K562 (cell line): ENCODE measurements at regions not wholly inside any gene's neighbourhood (a gene's known extent, or its start where the extent isn't known, plus 50 kb on each side); places are given as distances from the start of the nearest gene placed in this dataset.

ENCODE experiments used
- ATAC-seq: fragments of 200-7000 bp; cut with Tn5 transposase; 3 replicates; pipeline ENCODE4 v1.9.1; 2020; ENCODE audit warnings: moderate library complexity
- BruUV-seq: library from RNA; stranded (reverse); fragments of 400-500 nt; replicated peaks from 2 replicates; lab custom pipeline; 2021; lab: Mats Ljungman, UMichigan
- CTCF ChIA-PET: fragments of 300-600 bp; formaldehyde crosslinking; extraction: SDS; loops from one replicate; lab custom pipeline; 2021; ENCODE audit warnings: low intra/inter-chr PET ratio; lab: Yijun Ruan, JAX
- POLR2A ChIA-PET: fragments of 300-600, 350-650 bp; sonication (Branson Sonifier 250); formaldehyde crosslinking; extraction: SDS; loops from one replicate; lab custom pipeline; 2021; ENCODE audit warnings: antibody characterized with exemption, inconsistent platforms; lab: Yijun Ruan, JAX
- DNase-seq, 4 experiments: peaks; one replicate each; pipeline versions ENCODE4 v3.0.0 to v3.0.0-alpha.2; 2011 to 2018; ENCODE audit warnings: low spot score in 3 of 4, mixed read lengths in 3 of 4; ENCODE audit errors: extremely low read depth in 1 of 4
- FAIRE-seq: peaks from 2 replicates; lab custom pipeline; 2011; peaks lifted over from hg19 to GRCh38; lab: Jason Lieb, UNC
- H2AFZ ChIP-seq: 2 replicates; pipeline ENCODE4 v1.6.0; 2011; ENCODE audit warnings: low read depth, low read length, control low read depth, inconsistent platforms
- H3K27ac ChIP-seq: fragments of 200-600 bp; 3 replicates; pipeline ENCODE4 v1.8.0; 2011; ENCODE audit warnings: low read depth, mild to moderate bottlenecking, control low read depth, inconsistent platforms, low read length, moderate library complexity, mixed read lengths; ENCODE audit errors: extremely low read depth
- H3K27me3 ChIP-seq, 2 experiments: fragments of 300-600 bp in 1 of 2; 2 replicates in 1 of 2; 3 replicates in 1 of 2; pipeline versions ENCODE4 v1.6.0 to v1.8.0; 2011; ENCODE audit warnings: inconsistent platforms in 2 of 2, low read length in 2 of 2, mild to moderate bottlenecking in 1 of 2, mixed read lengths in 1 of 2, moderate library complexity in 1 of 2; ENCODE audit not compliant: control insufficient read depth in 2 of 2, insufficient read depth in 2 of 2
- H3K36me3 ChIP-seq: fragments of 300-600 bp; 3 replicates; pipeline ENCODE4 v1.8.0; 2011; ENCODE audit warnings: mild to moderate bottlenecking, low read length, inconsistent platforms; ENCODE audit not compliant: control insufficient read depth, insufficient read depth
- H3K4me1 ChIP-seq, 2 experiments: fragments of 200-600 bp in 1 of 2; replicated peaks in 1 of 2; 2 replicates in 1 of 2; 3 replicates in 1 of 2; pipeline versions ENCODE4 v1.5.1 to v1.8.0; 2011; ENCODE audit warnings: inconsistent platforms in 2 of 2, low read length in 2 of 2, mild to moderate bottlenecking in 1 of 2, mixed read lengths in 1 of 2, moderate library complexity in 1 of 2; ENCODE audit not compliant: control insufficient read depth in 2 of 2, insufficient read depth in 2 of 2
- H3K4me2 ChIP-seq: 2 replicates; pipeline ENCODE4 v1.6.1; 2011; ENCODE audit warnings: low read length, control low read depth, inconsistent platforms, mixed read lengths; ENCODE audit not compliant: insufficient read depth
- H3K4me3 ChIP-seq: fragments of 200-600 bp; sonication (generic), shearing (Covaris generic); 2 replicates; pipeline ENCODE4 v1.5.1; 2016; ENCODE audit warnings: control low read depth, inconsistent platforms
- H3K79me2 ChIP-seq: fragments of 200-600 bp; 3 replicates; pipeline ENCODE4 v1.8.0; 2011; ENCODE audit warnings: low read length, inconsistent platforms; ENCODE audit not compliant: control insufficient read depth, insufficient read depth
- H3K9ac ChIP-seq, 2 experiments: 2 replicates each; pipeline versions ENCODE4 v1.6.0 to v1.6.1; 2011; ENCODE audit warnings: low read depth in 2 of 2, low read length in 2 of 2, control low read depth in 1 of 2, inconsistent platforms in 1 of 2, mild to moderate bottlenecking in 1 of 2, mixed read lengths in 1 of 2; ENCODE audit not compliant: insufficient read depth in 1 of 2
- H3K9me1 ChIP-seq: one replicate; pipeline ENCODE4 v1.6.0; 2011; ENCODE audit warnings: inconsistent platforms, mild to moderate bottlenecking, low read length, moderate library complexity; ENCODE audit not compliant: control insufficient read depth, insufficient read depth
- H3K9me3 ChIP-seq: replicated peaks from 2 replicates; pipeline ENCODE4 v1.5.1; 2011; ENCODE audit warnings: low read depth, low read length, inconsistent platforms; ENCODE audit not compliant: control insufficient read depth, insufficient read depth
- H4K20me1 ChIP-seq: replicated peaks from 2 replicates; pipeline ENCODE4 v1.6.1; 2011; ENCODE audit warnings: low read length, inconsistent platforms, mixed read lengths; ENCODE audit not compliant: control insufficient read depth, insufficient read depth
- BCL6 ChIP-seq: fragments of 250-450 bp; sonication (Bioruptor Pico); IDR thresholded peaks from 2 replicates; pipeline ENCODE4 v1.4.0; 2020
- GTF2F1 ChIP-seq: IDR thresholded peaks from 2 replicates; pipeline ENCODE4 v1.6.1; 2011; ENCODE audit warnings: low read depth, low read length, improper control_type of control experiment
- HDAC1 ChIP-seq, 2 experiments: fragments of 450-650 bp; IDR thresholded peaks; 2 replicates each; pipeline ENCODE4 v1.6.1; 2016 to 2017; ENCODE audit warnings: inconsistent platforms in 1 of 2, mild to moderate bottlenecking in 1 of 2, moderate library complexity in 1 of 2
- KLF1 ChIP-seq: fragments of 450-650 bp; IDR thresholded peaks from 2 replicates; pipeline ENCODE4 v1.6.1; 2016; ENCODE audit warnings: missing genetic modification characterization, missing compliant biosample characterization
- L3MBTL2 ChIP-seq: fragments of 450-650 bp; IDR thresholded peaks from 2 replicates; pipeline ENCODE4 v1.6.1; 2016; ENCODE audit warnings: mild to moderate bottlenecking, moderate library complexity
- MECOM ChIP-seq: fragments of 250-450 bp; sonication (Bioruptor Pico); IDR thresholded peaks from 2 replicates; pipeline ENCODE4 v1.8.0; 2022; ENCODE audit warnings: inconsistent platforms
- NBN ChIP-seq: fragments of 450-650 bp; IDR thresholded peaks from 2 replicates; pipeline ENCODE4 v1.6.1; 2016; ENCODE audit warnings: low read depth, mild to moderate bottlenecking
- NR2C1 ChIP-seq, 2 experiments: fragments of 450-650 bp; IDR thresholded peaks; 2 replicates each; pipeline ENCODE4 v1.6.1; 2017; ENCODE audit warnings: mild to moderate bottlenecking in 2 of 2, antibody characterized with exemption in 1 of 2, inconsistent platforms in 1 of 2, missing compliant biosample characterization in 1 of 2, missing genetic modification characterization in 1 of 2
- PBX2 ChIP-seq, 2 experiments: IDR thresholded peaks in 1 of 2; conservative IDR thresholded peaks in 1 of 2; 2 replicates each; pipeline ENCODE4 v1.6.1; 2016; ENCODE audit warnings: low read depth in 2 of 2, mild to moderate bottlenecking in 1 of 2, missing compliant biosample characterization in 1 of 2, missing genetic modification characterization in 1 of 2, moderate library complexity in 1 of 2
- PHTF2 ChIP-seq: fragments of 250-450 bp; sonication (Bioruptor Pico); IDR thresholded peaks from 2 replicates; pipeline ENCODE4 v1.5.0; 2021; ENCODE audit warnings: mild to moderate bottlenecking
- PKNOX1 ChIP-seq: fragments of 450-650 bp; IDR thresholded peaks from 2 replicates; pipeline ENCODE4 v1.6.1; 2016
- POLR3A ChIP-seq: IDR thresholded peaks from 2 replicates; pipeline ENCODE4 v1.6.1; 2011; ENCODE audit warnings: borderline replicate concordance, mild to moderate bottlenecking, moderate library complexity; ENCODE audit not compliant: insufficient read length, insufficient read depth; ENCODE audit errors: extremely low read depth
- RAD21 ChIP-seq, 2 experiments: fragments of 250-450 bp in 1 of 2; fragments of 450-650 bp in 1 of 2; sonication (Bioruptor Pico) in 1 of 2; formaldehyde crosslinking in 1 of 2; IDR thresholded peaks in 1 of 2; conservative IDR thresholded peaks in 1 of 2; 2 replicates each; pipeline versions ENCODE4 v1.4.0 to v1.8.0; 2020 to 2022; ENCODE audit warnings: mild to moderate bottlenecking in 2 of 2, moderate library complexity in 1 of 2
- TGIF2 ChIP-seq: sonication (generic); formaldehyde crosslinking; IDR thresholded peaks from 2 replicates; pipeline ENCODE4 v1.8.1; 2022; ENCODE audit warnings: mild to moderate bottlenecking, missing genetic modification reagents, moderate library complexity
- ZMIZ1 ChIP-seq, 2 experiments: fragments of 150-350 bp in 1 of 2; IDR thresholded peaks; 2 replicates each; pipeline ENCODE4 v1.6.1; 2012 to 2016; ENCODE audit warnings: low read depth in 2 of 2, low read length in 2 of 2, mild to moderate bottlenecking in 1 of 2, moderate library complexity in 1 of 2
- ZNF197 ChIP-seq: fragments of 200-800 bp; sonication (Bioruptor generic); IDR thresholded peaks from 2 replicates; pipeline ENCODE4 v1.6.1; 2016; ENCODE audit warnings: low read depth, missing genetic modification characterization, missing compliant biosample characterization
- WGBS: fragments of 100-300 bp; shearing (Covaris generic); methylation state at CpG from one replicate; pipeline ENCODE4 v1.1.6; 2016; ENCODE audit warnings: low coverage, mixed read lengths; ENCODE audit not compliant: insufficient coverage; ENCODE audit errors: missing lambda C conversion rate; 5-methylcytosine and 5-hydroxymethylcytosine counted together
- in situ Hi-C: fragments of 300-500 bp; cut with MboI; formaldehyde crosslinking; loops from 4 replicates; pipeline ENCODE4 v1.15.0; 2018; ENCODE audit warnings: inconsistent platforms, mixed read lengths
- intact Hi-C: fragments of 100-400 bp; cut with micrococcal nuclease; formaldehyde crosslinking; loops from 2 replicates; pipeline ENCODE4 v1.14.2; 2022

- no peak overlapping the region for H3K4me2 ChIP-seq
- no peaks in the 10 kb centered on the region for H3K9me3 ChIP-seq
- H4K20me1 ChIP-seq, result no peaks in the 10 kb centered on the region
- WGBS, result 25% methylated on average over 1 of the region's 2 CpGs
- ChIA-PET POLR2A (interaction anchor here (0.6 to 0.8 kb wide), 2 partner anchors 84 to 177 kb away, joined by 3 to 4 read pairs; partner anchors contain the start of gene RAB9A), CTCF (no interaction called here)
- no peaks in the 10 kb centered on the region for H3K36me3 ChIP-seq
- no peaks in the 10 kb centered on the region for H3K79me2 ChIP-seq
- peak in 1 of 4 experiments; percentile 4 for DNase-seq
- no peak for FAIRE-seq
- no peaks in the 10 kb centered on the region for H3K27me3 ChIP-seq
- H3K9ac ChIP-seq, result no peak overlapping the region
- no peaks in the 10 kb centered on the region for H3K4me1 ChIP-seq
- ATAC-seq, result no peak
- no peaks in the 10 kb centered on the region for H3K9me1 ChIP-seq
- in situ Hi-C loops, result no loop called here
- intact Hi-C loops, result no loop called here
- BruUV-seq, result no TSS peak
- H3K4me3 ChIP-seq, result no peak overlapping the region
- no peak overlapping the region for H2AFZ ChIP-seq
- no peak overlapping the region for H3K27ac ChIP-seq
- TF ChIP-seq PBX2 (CRISPR knock-in tag; IDR thresholded peaks at IDR 0.05; ENCODE audit: low read depth), result no peak
- peak; percentile 71 for TF ChIP-seq PBX2 (tag; conservative IDR thresholded peaks at IDR 0.05; ENCODE audit: low read depth)
- TF ChIP-seq L3MBTL2, result no peak
- TF ChIP-seq TGIF2, result no peak
- no peak for TF ChIP-seq KLF1
- no peak for TF ChIP-seq RAD21 (CRISPR knock-in tag; conservative IDR thresholded peaks at IDR 0.05 in 1 of 2, IDR thresholded peaks at IDR 0.05 in 1 of 2)
- no peak for TF ChIP-seq MECOM (CRISPR knock-in tag)
- TF ChIP-seq NBN, result no peak
- 0 out of 2 replicates have a peak, but pooled peaks have one; percentile 12 for TF ChIP-seq PKNOX1
- no peak for TF ChIP-seq PHTF2 (CRISPR knock-in tag)
- TF ChIP-seq GTF2F1, result no peak
- peak; percentile 69 for TF ChIP-seq NR2C1 (IDR thresholded peaks at IDR 0.05)
- TF ChIP-seq NR2C1 (tag; IDR thresholded peaks at IDR 0.05), result peak; percentile 79
- no peak for TF ChIP-seq BCL6 (CRISPR knock-in tag)
- no peak for TF ChIP-seq HDAC1 (IDR thresholded peaks at IDR 0.05)
- no peak for TF ChIP-seq ZNF197 (CRISPR knock-in tag)
- TF ChIP-seq POLR3A, result no peak
- TF ChIP-seq ZMIZ1 (IDR thresholded peaks at IDR 0.05; ENCODE audit: low read depth in 2 of 2, low read length in 2 of 2), result no peak
These were observed 57.5 kb upstream of the EGFL6 start for GRCh38 chrX:13511944-13512330.
